GM12878 (cell line): ENCODE measurements at regions not wholly inside any gene's neighbourhood (a gene's known extent, or its start where the extent isn't known, plus 50 kb on each side); places are given as distances from the start of the nearest gene placed in this dataset.

Experiments
- ATAC-seq: fragments of 200-7000 bp; cut with Tn5 transposase; 3 replicates; pipeline ENCODE4 v1.9.1; 2020; ENCODE audit warnings: mild to moderate bottlenecking, moderate library complexity
- BruUV-seq: library from RNA; stranded (reverse); fragments of 400-500 nt; replicated peaks from 2 replicates; lab custom pipeline; 2021; lab: Mats Ljungman, UMichigan
- CTCF ChIA-PET: fragments of 300-600 bp; sonication (Branson Sonifier 250); formaldehyde crosslinking; extraction: SDS; loops from one replicate; lab custom pipeline; 2021; ENCODE audit warnings: inconsistent platforms; lab: Yijun Ruan, JAX
- POLR2A ChIA-PET: fragments of 350-600 bp; formaldehyde crosslinking; extraction: SDS; loops from one replicate; lab custom pipeline; 2021; ENCODE audit warnings: inconsistent platforms; lab: Charles Lee
- RAD21 ChIA-PET: fragments of 300-600 bp; sonication (Branson Sonifier 250); formaldehyde crosslinking; loops from one replicate; lab custom pipeline; 2023; ENCODE audit warnings: antibody characterized with exemption; ENCODE audit not compliant: unreplicated experiment; lab: Charles Lee
- SMC1A ChIA-PET: fragments of 300-600 bp; sonication (Branson Sonifier 250); formaldehyde crosslinking; loops from one replicate; lab custom pipeline; 2023; ENCODE audit not compliant: unreplicated experiment, uncharacterized antibody; lab: Charles Lee
- DNase-seq: peaks from one replicate; pipeline ENCODE4 v3.0.0-alpha.2; 2011; ENCODE audit warnings: low read depth, low spot score
- FAIRE-seq: peaks from 3 replicates; lab custom pipeline; 2011; peaks lifted over from hg19 to GRCh38; lab: Jason Lieb, UNC
- H2AFZ ChIP-seq: 2 replicates; pipeline ENCODE4 v1.6.0; 2011; ENCODE audit warnings: low read depth, low read length, control low read depth; ENCODE audit not compliant: control insufficient read depth
- H3K27ac ChIP-seq: 2 replicates; pipeline ENCODE4 v1.5.1; 2011; ENCODE audit warnings: control low read depth; ENCODE audit not compliant: control insufficient read depth, insufficient read depth
- H3K27me3 ChIP-seq, 2 experiments: replicated peaks in 1 of 2; 2 replicates each; pipeline versions ENCODE4 v1.6.0 to v1.6.1; 2011; ENCODE audit warnings: low read length in 1 of 2; ENCODE audit not compliant: control insufficient read depth in 2 of 2, insufficient read depth in 2 of 2
- H3K36me3 ChIP-seq, 2 experiments: 2 replicates each; pipeline ENCODE4 v1.5.1; 2011; ENCODE audit warnings: low read length in 1 of 2; ENCODE audit not compliant: control insufficient read depth in 2 of 2, insufficient read depth in 2 of 2
- H3K4me1 ChIP-seq: 2 replicates; pipeline ENCODE4 v1.6.1; 2011; ENCODE audit warnings: mild to moderate bottlenecking, low read length, moderate library complexity, mixed read lengths; ENCODE audit not compliant: control insufficient read depth, insufficient read depth
- H3K4me2 ChIP-seq: 2 replicates; pipeline ENCODE4 v1.6.0; 2011; ENCODE audit warnings: control low read depth; ENCODE audit not compliant: control insufficient read depth, insufficient read depth
- H3K4me3 ChIP-seq: fragments of 200-600 bp; sonication (generic); 2 replicates; pipeline ENCODE4 v1.5.1; 2016
- H3K79me2 ChIP-seq: 2 replicates; pipeline ENCODE4 v1.6.0; 2011; ENCODE audit warnings: low read length; ENCODE audit not compliant: control insufficient read depth, insufficient read depth
- H3K9ac ChIP-seq: 2 replicates; pipeline ENCODE4 v1.8.0; 2011; ENCODE audit warnings: low read length, control low read depth, mixed read lengths; ENCODE audit not compliant: control insufficient read depth, insufficient read depth
- H3K9me3 ChIP-seq: replicated peaks from 3 replicates; pipeline ENCODE4 v1.5.1; 2011; ENCODE audit warnings: mild to moderate bottlenecking, low read length; ENCODE audit not compliant: control insufficient read depth, insufficient read depth
- H4K20me1 ChIP-seq: 2 replicates; pipeline ENCODE4 v1.6.0; 2011; ENCODE audit not compliant: control insufficient read depth, insufficient read depth
- BCL11A ChIP-seq: IDR thresholded peaks from 2 replicates; pipeline ENCODE4 v1.6.1; 2011; ENCODE audit warnings: low read depth, low read length
- CBX3 ChIP-seq: fragments of 200-600 bp; sonication (generic); IDR thresholded peaks from 2 replicates; pipeline ENCODE4 v1.6.1; 2016; ENCODE audit warnings: low read depth, borderline replicate concordance
- CUX1 ChIP-seq: IDR thresholded peaks from 2 replicates; pipeline ENCODE4 v1.6.1; 2012; ENCODE audit warnings: improper control_type of control experiment, low read depth, low read length; ENCODE audit not compliant: insufficient replicate concordance
- EGR1 ChIP-seq, 2 experiments: IDR thresholded peaks; 1 replicate in 1 of 2; 2 replicates in 1 of 2; pipeline ENCODE4 v1.6.1; 2011 to 2012; ENCODE audit warnings: low read depth in 2 of 2, low read length in 2 of 2, borderline replicate concordance in 1 of 2, mild to moderate bottlenecking in 1 of 2, moderate library complexity in 1 of 2
- FOXK2 ChIP-seq: fragments of 450-650 bp; IDR thresholded peaks from 2 replicates; pipeline ENCODE4 v1.6.1; 2017; ENCODE audit warnings: mild to moderate bottlenecking, moderate library complexity
- KAT2A ChIP-seq: conservative IDR thresholded peaks from 2 replicates; pipeline ENCODE4 v1.6.1; 2011; ENCODE audit warnings: low read depth, low read length; ENCODE audit not compliant: control insufficient read depth
- NBN ChIP-seq: fragments of 450-650 bp; IDR thresholded peaks from 2 replicates; pipeline ENCODE4 v1.6.1; 2016
- NR2F1 ChIP-seq: fragments of 450-650 bp; conservative IDR thresholded peaks from 2 replicates; pipeline ENCODE4 v1.6.1; 2017; ENCODE audit warnings: mild to moderate bottlenecking
- POLR2A ChIP-seq: IDR thresholded peaks from 2 replicates; pipeline ENCODE4 v1.6.1; 2011; ENCODE audit warnings: low read depth, mild to moderate bottlenecking, low read length
- WGBS: methylation state at CpG from one replicate; pipeline ENCODE4 v1.1.6; 2016; ENCODE audit warnings: low lambda C conversion rate; ENCODE audit not compliant: insufficient replicate concordance, insufficient coverage; ENCODE audit errors: missing lambda C conversion rate; 5-methylcytosine and 5-hydroxymethylcytosine counted together
- in situ Hi-C: fragments of 300-500 bp; cut with MboI; formaldehyde crosslinking; loops from 9 replicates; pipeline ENCODE4 v1.14.3; 2018; ENCODE audit warnings: mixed read lengths
- intact Hi-C: fragments of 100-400 bp; cut with micrococcal nuclease; formaldehyde crosslinking; loops from one replicate; pipeline ENCODE4 v1.14.2; 2022; ENCODE audit not compliant: unreplicated experiment

GRCh38 chr9:91160181-91160580 is 201.5 kb downstream of the AUH start:
- H3K4me2 ChIP-seq = no peak overlapping the region
- ATAC-seq = no peak
- ChIA-PET RAD21 (no interaction called here), POLR2A (no interaction called here), SMC1A (interaction anchor here (0.6 kb wide), 1 partner anchor 265 kb away, joined by 3 read pairs; no protein-coding TSS in a partner anchor), CTCF (no interaction called here)
- H3K79me2 ChIP-seq = no peaks in the 10 kb centered on the region
- intact Hi-C loops = no loop called here
- no peaks in the 10 kb centered on the region; the same call in 2 of the 3 replicates for H3K9me3 ChIP-seq
- no peak for FAIRE-seq
- no peak overlapping the region for H3K27ac ChIP-seq
- peaks cover 27% of the 10 kb centered on the region for H3K4me1 ChIP-seq
- H3K36me3 ChIP-seq = no peaks in the 10 kb centered on the region
- BruUV-seq = no TSS peak
- H3K4me3 ChIP-seq = no peak overlapping the region
- H3K9ac ChIP-seq = no peak overlapping the region
- no peak overlapping the region for H2AFZ ChIP-seq
- DNase-seq = no peak
- peaks cover 1 to 6% of the 10 kb centered on the region in 2 experiments; a peak in 2 of 4 replicates for H3K27me3 ChIP-seq
- no peaks in the 10 kb centered on the region for H4K20me1 ChIP-seq
- in situ Hi-C loops = no loop called here
- WGBS = 73% methylated on average over 19 of the region's 22 CpGs
- TF ChIP-seq FOXK2 (no peak), NBN (no peak), POLR2A (no peak), CUX1 (no peak), EGR1 (IDR thresholded peaks at IDR 0.05; ENCODE audit: borderline replicate concordance in 1 of 2, low read depth in 2 of 2, low read length in 2 of 2) (no peak), BCL11A (no peak), NR2F1 (no peak), KAT2A (no peak), CBX3 (no peak)
- TF ChIP-seq, all 136 proteins: peak for 0
